Heart left ventricle (tissue), 16 donors: ENCODE measurements at regions not wholly inside any gene's neighbourhood (a gene's known extent, or its start where the extent isn't known, plus 50 kb on each side); places are given as distances from the start of the nearest gene placed in this dataset.

Experiments used
- ATAC-seq, 4 donors: fragments of 200-7000 bp; cut with Tn5 transposase; one replicate each; pipeline ENCODE4 v1.9.1; 2020 to 2022; ENCODE audit warnings: moderate library complexity in 4 of 4, mild to moderate bottlenecking in 3 of 4, moderate number of reproducible peaks in 1 of 4
- DNase-seq, 5 donors: peaks; one replicate each; pipeline ENCODE4 v3.0.0-alpha.2; 2020
- H3K27ac ChIP-seq, 12 donors: fragments of 200-600 bp; sonication (generic) in 4 of 12; one replicate each; pipeline versions ENCODE4 v1.5.0 to v1.8.0; 2016 to 2022; ENCODE audit warnings: mild to moderate bottlenecking in 2 of 12
- H3K27me3 ChIP-seq, 9 donors: fragments of 200-600 bp; sonication (generic) in 2 of 9; one replicate each; pipeline versions ENCODE4 v1.5.1 to v1.8.0; 2016 to 2022; ENCODE audit warnings: mild to moderate bottlenecking in 3 of 9
- H3K36me3 ChIP-seq, 9 donors: fragments of 200-600 bp; sonication (generic) in 2 of 9; one replicate each; pipeline versions ENCODE4 v1.5.0 to v1.8.0; 2018 to 2022; ENCODE audit warnings: mild to moderate bottlenecking in 2 of 9
- H3K4me1 ChIP-seq, 12 donors: fragments of 200-600 bp; sonication (generic) in 4 of 12; one replicate each; pipeline versions ENCODE4 v1.5.0 to v1.8.0; 2016 to 2022; ENCODE audit warnings: mild to moderate bottlenecking in 3 of 12
- H3K4me3 ChIP-seq, 12 donors: fragments of 200-600 bp; sonication (generic) in 4 of 12; one replicate each; pipeline versions ENCODE4 v1.5.0 to v1.8.0; 2017 to 2022; ENCODE audit warnings: mild to moderate bottlenecking in 9 of 12, moderate library complexity in 4 of 12
- H3K9me3 ChIP-seq, 12 donors: fragments of 200-600 bp; sonication (generic) in 4 of 12; one replicate each; pipeline versions ENCODE4 v1.5.0 to v1.8.0; 2016 to 2022; ENCODE audit warnings: mild to moderate bottlenecking in 1 of 12
- CTCF ChIP-seq, 12 donors: fragments of 200-600 bp; sonication (generic) in 4 of 12; IDR thresholded peaks; one replicate each; pipeline versions ENCODE4 v1.5.0 to v1.8.0; 2018 to 2022; ENCODE audit warnings: antibody characterized with exemption in 12 of 12, mild to moderate bottlenecking in 5 of 12
- POLR2A ChIP-seq, 2 donors: fragments of 450-650 bp; IDR thresholded peaks; one replicate each; pipeline ENCODE4 v1.6.1; 2017; ENCODE audit warnings: antibody characterized with exemption in 2 of 2, mild to moderate bottlenecking in 2 of 2, moderate library complexity in 2 of 2
- whole genome bisulfite sequencing, 4 donors: extraction: QIAGEN DNeasy Blood & Tissue Kit in 2 of 4; methylation state at CpG; one replicate each; pipeline versions ENCODE4 v1.1.5 to v1.1.7; 2013 to 2018; 5-methylcytosine and 5-hydroxymethylcytosine counted together
- intact Hi-C, 10 donors: fragments of 100-400 bp; cut with DNase I; formaldehyde crosslinking; loops; one replicate each; pipeline versions ENCODE4 v1.11.1 to v1.14.2; 2022
- donor health status: ischemic (EF 13 %, LVEDD 7.1; RV severe dilation, severe dysfunction).
- donor health status: healthy with polysubstance abuse.
- donor health status: DM: no; HTN: yes; CAD: no.
- donor health status: DM: no; HTN: no; CAD: no.
- donor health status: ischemic (EF 25% LVEDD 6.9; RV normal size, moderate dysfunction).
- donor health status: ischemic (EF 25% LVEDD 5.7; RV mildly dilated, moderate dysfunction).
- donor health status: healthy.
- donor health status: DM: yes; HTN: yes; CAD: no.
- donor health status: ischemic (EF 35%, LVEDD 5.7; RV mildly dilated, moderate dysfunction).
- donor health status: nonischemic (EF 11% LVEDD 7.7; RV severe dilation, severe dysfunction).
- donor health status: DM: yes; HTN: yes; CAD: no.
- donor health status: PGD.
- donor health status: ischemic (EF 29% LVEDD 5.4; RV normal size, mild dysfunction).
- donor health status: nonischemic (EF 23%, LVEDD 6.1; RV moderate dilation, normal function).

GRCh38 chr13:26948353-26948752, 187.8 kb upstream of the GPR12 start:
- H3K36me3 ChIP-seq = no peaks in the 10 kb centered on the region
- intact Hi-C loops = loop anchor here in 6 of 10 donors (2.0 to 10.0 kb wide), 6 partner anchors 34 to 414 kb away; no protein-coding TSS in a partner anchor
- WGBS, 4 donors = 95 to 100% (median 98%) methylated on average over 3 to 4 of the region's 4 CpGs

GRCh38 chr13:26946684-26947343, 186.2 kb upstream of the GPR12 start:
- DNase-seq = no peak
- ATAC-seq = peak; percentile 71 to 81 (median 78)

More at GRCh38 chr13:26948353-26948752, 187.8 kb upstream of the GPR12 start:
- Histone ChIP-seq H3K4me3 (no peak overlapping the region), H3K27ac (no peak overlapping the region), H3K9me3 (no peaks in the 10 kb centered on the region), H3K4me1 (peaks cover 0 to 13% (median 0%) of the 10 kb centered on the region in 12 donors), H3K27me3 (no peaks in the 10 kb centered on the region)
- no peak for TF ChIP-seq CTCF (IDR thresholded peaks at IDR 0.05)
- TF ChIP-seq POLR2A (IDR thresholded peaks at IDR 0.05) = no peak
- no peak for ATAC-seq
- no peak for DNase-seq

GRCh38 chr13:26943748-26944147, 183.2 kb upstream of the GPR12 start:
- 35 to 46% (median 41%) methylated on average over 4 of the region's 4 CpGs for WGBS, 4 donors
- peak; percentile 47 to 81 (median 68) for ATAC-seq

More at GRCh38 chr13:26946684-26947343, 186.2 kb upstream of the GPR12 start:
- intact Hi-C loops = loop anchor here in 9 of 10 donors (1.0 to 10.0 kb wide), 8 partner anchors 35 to 415 kb away; no protein-coding TSS in a partner anchor
- H3K36me3 ChIP-seq = no peaks in the 10 kb centered on the region
- H3K27ac ChIP-seq = no peak overlapping the region
- no peaks in the 10 kb centered on the region for H3K9me3 ChIP-seq
- H3K4me3 ChIP-seq = no peak overlapping the region
- H3K27me3 ChIP-seq = no peaks in the 10 kb centered on the region
- WGBS, 4 donors = 32 to 37% (median 35%) methylated on average over 5 of the region's 5 CpGs
- peaks cover 0 to 11% (median 1%) of the 10 kb centered on the region in 12 donors for H3K4me1 ChIP-seq
- TF ChIP-seq CTCF (IDR thresholded peaks at IDR 0.05) = peak; percentile 58 to 85 (median 76)
- TF ChIP-seq POLR2A (IDR thresholded peaks at IDR 0.05) = no peak

More at GRCh38 chr13:26943748-26944147, 183.2 kb upstream of the GPR12 start:
- DNase-seq = no peak
- intact Hi-C loops = loop anchor here in 1 of 10 donors (10.0 kb wide), 1 partner anchor 411 kb away; no protein-coding TSS in a partner anchor
- H3K36me3 ChIP-seq = no peaks in the 10 kb centered on the region
- H3K9me3 ChIP-seq = no peaks in the 10 kb centered on the region
- peaks cover 0 to 18% (median 3%) of the 10 kb centered on the region in 12 donors for H3K4me1 ChIP-seq
- no peak for TF ChIP-seq CTCF (IDR thresholded peaks at IDR 0.05)
- no peak for TF ChIP-seq POLR2A (IDR thresholded peaks at IDR 0.05)
- no peak overlapping the region for H3K4me3 ChIP-seq
- H3K27ac ChIP-seq = no peak overlapping the region
- H3K27me3 ChIP-seq = no peaks in the 10 kb centered on the region
